Left forelimb (tissue), 1 donor: ENCODE measurements at regions not wholly inside any gene's neighbourhood (a gene's known extent, or its start where the extent isn't known, plus 50 kb on each side); places are given as distances from the start of the nearest gene placed in this dataset.
A peak's percentile ranks its signal among the peaks of the same experiment; 100 is the strongest.
"Not testable (repeated sequence)": the region's sequence is repeated elsewhere in the genome, so short reads cannot be mapped to it uniquely, and the experiment has no call there.

Experiments used
- DNase-seq: peaks from one replicate; pipeline ENCODE4 v3.0.0-alpha.2; 2018; ENCODE audit warnings: low spot score

- DNase-seq: no peak
Measured at GRCh38 chr2:16036951-16037350, 96.6 kb downstream of the MYCN start.

DNA sequence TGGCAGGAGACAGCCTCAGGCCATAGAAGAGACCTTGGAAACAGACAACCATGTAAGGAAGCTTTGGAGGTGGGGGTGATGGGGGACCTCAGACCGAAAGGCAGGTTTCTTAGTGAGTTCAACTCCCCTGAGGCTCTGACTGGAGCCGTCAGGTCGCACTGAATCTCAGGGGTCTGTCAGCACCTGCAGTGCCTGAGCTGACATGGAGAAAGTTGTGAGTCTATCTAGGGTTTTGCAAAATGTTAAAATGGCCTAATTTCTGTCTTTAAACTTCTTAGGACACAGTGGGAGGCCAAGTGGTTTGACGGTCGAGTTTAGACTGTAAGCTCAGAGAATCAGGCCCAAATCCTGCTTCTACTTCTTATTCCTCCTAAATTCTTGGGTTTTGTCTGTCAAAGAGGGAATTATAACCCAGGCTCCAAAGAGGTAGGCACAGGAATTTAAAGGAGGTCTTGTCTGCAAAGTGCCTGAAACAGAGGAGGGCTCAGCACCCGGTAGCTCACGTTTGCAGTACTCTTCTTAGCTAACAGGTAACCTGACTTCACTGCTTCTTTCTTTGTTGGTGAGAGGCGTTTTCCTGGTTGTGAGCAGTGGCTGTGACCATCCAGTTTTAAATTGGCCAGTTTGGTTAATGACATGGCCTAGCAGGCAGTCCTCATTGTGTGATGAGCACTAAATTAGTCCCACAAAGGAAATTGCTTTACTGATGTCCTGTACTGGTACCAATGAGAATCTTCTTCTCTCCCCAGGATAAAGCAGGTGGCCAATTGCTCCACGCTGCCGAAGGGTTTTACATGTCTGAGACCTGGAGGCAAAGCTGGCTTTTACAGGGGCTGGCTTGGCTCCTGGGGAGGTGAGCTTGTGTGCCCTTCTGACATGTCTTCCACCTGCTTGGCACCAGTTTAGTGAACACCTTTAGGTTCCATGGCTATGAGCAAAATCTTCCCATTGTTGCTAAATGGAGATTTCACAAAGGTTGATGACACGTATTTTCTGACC lies 95.7 kb downstream of the MYCN start:
- no peak for DNase-seq

- DNase-seq: no peak
Measured at GRCh38 chr2:16034975-16035746, 94.8 kb downstream of the MYCN start.

- no peak for DNase-seq
Measured at GRCh38 chr2:16034151-16034974, 94.0 kb downstream of the MYCN start.

DNA sequence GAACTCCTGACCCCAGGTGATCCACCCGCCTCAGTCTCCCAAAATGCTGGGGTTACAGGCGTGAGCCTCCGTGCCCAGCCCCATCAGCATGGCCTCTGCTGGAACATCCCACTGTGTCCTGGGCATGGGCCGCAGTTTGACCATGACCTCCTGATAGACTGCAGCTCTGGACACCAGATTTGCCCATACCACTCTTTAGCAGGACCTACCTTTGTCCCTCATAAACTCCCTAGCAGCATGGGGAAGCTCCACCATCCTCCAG lies 92.6 kb downstream of the MYCN start:
- DNase-seq: no peak

- no peak for DNase-seq
Measured at GRCh38 chr2:16032282-16033031, 92.1 kb downstream of the MYCN start.

- DNase-seq: no peak
Measured at GRCh38 chr2:16031848-16032159, 91.5 kb downstream of the MYCN start.

- DNase-seq: no peak
Measured at GRCh38 chr2:16031058-16031847, 90.9 kb downstream of the MYCN start.

DNA sequence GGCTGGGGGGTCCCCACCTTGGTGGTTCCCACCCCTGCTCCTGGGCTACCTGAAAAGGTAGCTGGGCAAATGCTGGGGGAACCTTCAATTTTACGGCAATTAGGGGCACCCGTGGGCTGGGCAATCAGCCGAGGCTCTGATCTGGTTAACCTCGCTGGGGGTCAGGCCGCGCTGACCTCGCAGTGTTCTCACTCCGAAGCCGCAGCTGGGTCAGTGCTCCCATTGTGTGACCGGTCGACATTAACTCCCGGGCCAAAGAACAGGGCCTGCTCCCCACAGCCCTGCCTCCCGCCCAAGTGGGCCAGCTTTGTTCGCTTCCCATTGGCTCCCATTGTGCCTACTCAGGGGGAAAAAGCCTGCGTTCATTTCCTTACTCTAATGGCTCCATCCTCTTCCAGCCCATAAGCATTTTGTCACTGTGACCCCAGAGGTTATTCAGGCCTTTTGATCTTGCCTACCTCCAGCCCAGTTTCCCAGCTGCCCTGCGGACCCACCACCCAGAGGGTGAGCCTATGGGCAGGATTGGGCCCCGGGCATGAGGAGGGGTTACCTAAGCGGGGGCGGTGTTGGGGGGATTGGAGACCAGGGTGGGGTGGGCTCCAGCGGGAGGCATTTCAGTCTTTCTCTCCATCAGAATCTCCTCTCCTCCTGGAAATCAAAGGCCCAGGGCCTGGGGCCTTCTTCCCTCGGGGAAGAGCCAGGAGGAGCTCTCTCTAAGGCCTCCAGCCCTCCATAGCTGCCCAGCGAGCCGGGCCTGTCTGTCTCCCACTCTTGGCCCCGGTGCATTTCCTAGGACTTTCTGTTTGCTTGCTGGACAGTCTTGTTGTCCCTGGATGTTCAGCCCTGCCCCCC lies 90.1 kb downstream of the MYCN start:
- peak; percentile 45 for DNase-seq

DNA sequence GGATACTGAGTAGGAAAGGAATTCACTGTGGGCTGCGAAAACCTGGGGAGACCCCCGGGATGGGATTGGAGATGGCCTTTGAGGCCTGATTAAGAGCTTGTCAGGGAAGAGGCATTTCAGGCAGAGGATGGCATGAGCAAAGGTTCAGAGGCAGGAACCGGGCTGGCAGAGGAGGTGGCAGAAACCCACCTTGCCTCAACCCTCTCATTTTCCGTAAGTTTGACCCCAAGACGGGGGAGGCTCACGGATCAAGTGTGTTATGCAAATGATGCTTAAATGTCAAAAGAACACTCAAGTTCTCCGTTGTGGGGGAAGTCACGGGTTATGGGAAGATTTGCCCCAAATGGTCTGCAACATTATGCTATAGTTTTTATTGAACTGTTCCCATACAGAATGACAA lies 88.3 kb downstream of the MYCN start:
- peak; percentile 33 for DNase-seq

DNA sequence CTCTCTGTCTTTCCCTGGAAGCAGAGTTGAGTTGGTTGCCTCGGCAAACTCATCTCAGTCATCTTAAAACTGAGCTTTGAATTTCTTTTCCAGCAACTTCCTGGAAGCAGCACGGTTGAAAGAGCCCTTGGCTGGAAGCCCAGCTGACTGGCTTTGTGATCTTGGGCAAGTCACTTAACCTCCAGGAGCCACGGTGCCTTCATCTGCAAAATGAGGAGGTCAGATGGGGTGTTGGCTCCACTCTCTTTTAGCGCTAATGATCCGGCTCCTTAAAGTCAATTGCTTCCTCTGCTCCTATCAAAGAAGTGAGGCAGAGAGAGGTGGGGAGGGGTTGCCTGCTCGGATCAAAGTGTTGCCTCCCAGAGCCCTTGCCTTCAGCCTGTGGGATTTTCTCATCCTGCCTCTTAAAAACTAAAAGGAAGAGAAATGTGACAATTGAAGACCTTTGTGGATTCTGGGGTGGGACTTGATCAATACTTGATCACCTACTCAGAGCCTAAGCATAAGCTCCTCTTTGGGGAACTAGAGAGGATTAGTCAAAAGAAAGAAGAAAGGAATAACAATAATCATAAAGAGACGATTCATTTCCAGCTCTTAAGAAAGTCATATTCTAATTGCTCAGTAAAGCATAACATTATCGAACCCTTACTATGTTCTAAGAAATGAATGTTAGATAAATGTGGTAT lies 86.6 kb downstream of the MYCN start:
- DNase-seq: peak; percentile 9

- peak; percentile 49 for DNase-seq
Measured at GRCh38 chr2:16025876-16026640, 85.7 kb downstream of the MYCN start.

- DNase-seq: peak; percentile 46
Measured at GRCh38 chr2:16025211-16025875, 85.0 kb downstream of the MYCN start.

- DNase-seq: not testable (repeated sequence)
Measured at GRCh38 chr2:16024628-16025027, 84.3 kb downstream of the MYCN start.

- DNase-seq: no peak
Measured at GRCh38 chr2:16023506-16024360, 83.4 kb downstream of the MYCN start.

- DNase-seq: peak; percentile 3
Measured at GRCh38 chr2:16022548-16023240, 82.3 kb downstream of the MYCN start.
